B cell (primary cell): ENCODE measurements at regions not wholly inside any gene's neighbourhood (a gene's known extent, or its start where the extent isn't known, plus 50 kb on each side); places are given as distances from the start of the nearest gene placed in this dataset.

Source experiments
- ATAC-seq: fragments of 200-7000 bp; cut with Tn5 transposase; one replicate; pipeline ENCODE4 v1.10.0; 2021; ENCODE audit warnings: low read depth, mild to moderate bottlenecking, moderate number of reproducible peaks, moderate library complexity
- CTCF ChIA-PET: fragments of 350-600 bp; sonication (Branson Sonifier 250); formaldehyde crosslinking; loops from one replicate; lab custom pipeline; 2021; ENCODE audit warnings: antibody characterized with exemption, inconsistent platforms; lab: Charles Lee
- POLR2A ChIA-PET: fragments of 350-600 bp; sonication (Branson Sonifier 250); formaldehyde crosslinking; loops from one replicate; lab custom pipeline; 2021; ENCODE audit warnings: antibody characterized with exemption; lab: Charles Lee
- DNase-seq: peaks from one replicate; pipeline ENCODE4 v3.0.0; 2013
- H2AFZ ChIP-seq: 2 replicates; pipeline ENCODE4 v1.6.1; 2012; ENCODE audit warnings: mild to moderate bottlenecking, low read depth, low read length; ENCODE audit not compliant: insufficient read depth, poor library complexity, severe bottlenecking
- H3K27ac ChIP-seq, 2 donors: 1 replicate in 1 of 2; 2 replicates in 1 of 2; pipeline ENCODE4 v1.5.1; 2012 to 2013; ENCODE audit warnings: low read length in 2 of 2, mild to moderate bottlenecking in 2 of 2, moderate library complexity in 1 of 2
- H3K27me3 ChIP-seq, 4 experiments: fragments of 200-600 bp in 1 of 4; sonication (generic) in 1 of 4; replicated peaks in 1 of 4; 1 replicate in 2 of 4; 2 replicates in 2 of 4; pipeline versions ENCODE4 v1.6.1 to v1.7.0; 2013 to 2016; ENCODE audit warnings: low read length in 3 of 4, mild to moderate bottlenecking in 2 of 4, mixed read lengths in 1 of 4, moderate library complexity in 1 of 4; ENCODE audit not compliant: insufficient read depth in 4 of 4, control insufficient read depth in 3 of 4; ENCODE audit errors: control extremely low read depth in 1 of 4
- H3K36me3 ChIP-seq, 2 experiments: replicated peaks in 1 of 2; 1 replicate in 1 of 2; 2 replicates in 1 of 2; pipeline versions ENCODE4 v1.6.1 to v1.7.1; 2013; ENCODE audit warnings: low read length in 1 of 2; ENCODE audit not compliant: insufficient read depth in 2 of 2, control insufficient read depth in 1 of 2; ENCODE audit errors: control extremely low read depth in 1 of 2, extremely low read depth in 1 of 2
- H3K4me1 ChIP-seq, 2 donors: fragments of 200-600 bp in 1 of 2; sonication (generic) in 1 of 2; 1 replicate in 1 of 2; 2 replicates in 1 of 2; pipeline versions ENCODE4 v1.5.1 to v1.6.1; 2013 to 2017; ENCODE audit warnings: low read length in 2 of 2; ENCODE audit not compliant: control insufficient read depth in 2 of 2, insufficient read depth in 2 of 2
- H3K4me2 ChIP-seq: replicated peaks from 2 replicates; pipeline ENCODE3; 2012; ENCODE audit warnings: mild to moderate bottlenecking, low read depth, low read length; ENCODE audit not compliant: poor library complexity, severe bottlenecking
- H3K4me3 ChIP-seq, 5 experiments: fragments of 200-600 bp in 1 of 5; sonication (generic) in 1 of 5; 1 replicate in 3 of 5; 2 replicates in 2 of 5; pipeline versions ENCODE4 v1.5.1 to v1.7.0; 2011 to 2016; ENCODE audit warnings: low read length in 4 of 5, mild to moderate bottlenecking in 4 of 5, low read depth in 2 of 5, control low read depth in 1 of 5, moderate library complexity in 1 of 5; ENCODE audit not compliant: insufficient read depth in 1 of 5; ENCODE audit errors: control extremely low read depth in 1 of 5, extremely low read depth in 1 of 5
- H3K79me2 ChIP-seq: fragments of 200-600 bp; sonication (generic); one replicate; pipeline ENCODE4 v1.6.0; 2016; ENCODE audit warnings: low read length; ENCODE audit not compliant: control insufficient read depth, insufficient read depth
- H3K9ac ChIP-seq: fragments of 200-600 bp; sonication (generic); 2 replicates; pipeline ENCODE4 v1.6.1; 2017; ENCODE audit warnings: mild to moderate bottlenecking, low read length, moderate library complexity
- H3K9me3 ChIP-seq, 3 donors: one replicate each; pipeline versions ENCODE4 v1.6.1 to v1.7.1; 2013; ENCODE audit warnings: low read length in 2 of 3; ENCODE audit not compliant: control insufficient read depth in 2 of 3, insufficient read depth in 1 of 3; ENCODE audit errors: control extremely low read depth in 1 of 3
- H4K20me1 ChIP-seq: 2 replicates; pipeline ENCODE4 v1.6.0; 2012; ENCODE audit warnings: mild to moderate bottlenecking, low read length; ENCODE audit not compliant: insufficient read depth, control insufficient read depth, poor library complexity, severe bottlenecking
- H3K27ac Mint-ChIP-seq: one replicate; pipeline ENCODE4 v1.8.0; 2021; ENCODE audit warnings: mixed read lengths
- H3K27me3 Mint-ChIP-seq: one replicate; pipeline ENCODE4 v1.8.0; 2021; ENCODE audit warnings: mixed read lengths
- H3K4me1 Mint-ChIP-seq: one replicate; pipeline ENCODE4 v1.8.0; 2021; ENCODE audit warnings: mixed read lengths
- H3K4me3 Mint-ChIP-seq: one replicate; pipeline ENCODE4 v1.8.0; 2021; ENCODE audit warnings: mixed read lengths
- H3K9me3 Mint-ChIP-seq: one replicate; pipeline ENCODE4 v1.8.0; 2022; ENCODE audit warnings: mixed read lengths; ENCODE audit not compliant: insufficient read depth
- EZH2 ChIP-seq: IDR thresholded peaks from 2 replicates; pipeline ENCODE4 v1.6.1; 2012; ENCODE audit warnings: borderline replicate concordance, low read depth, mild to moderate bottlenecking, moderate library complexity, low read length; ENCODE audit not compliant: insufficient read depth, poor library complexity, severe bottlenecking
- WGBS: methylation state at CpG from one replicate; pipeline ENCODE4 v1.1.5; 2013; ENCODE audit warnings: missing lambda C conversion rate; ENCODE audit not compliant: insufficient coverage; 5-methylcytosine and 5-hydroxymethylcytosine counted together
- intact Hi-C: fragments of 100-400 bp; cut with micrococcal nuclease; formaldehyde crosslinking; loops from one replicate; pipeline ENCODE4 v1.10.0; 2022
- TF ChIP-seq, protein P1 (sequence below): fragments of 200-600 bp; IDR thresholded peaks from one replicate; pipeline ENCODE4 v1.8.0; 2022; ENCODE audit warnings: antibody characterized with exemption, mild to moderate bottlenecking

DNA sequence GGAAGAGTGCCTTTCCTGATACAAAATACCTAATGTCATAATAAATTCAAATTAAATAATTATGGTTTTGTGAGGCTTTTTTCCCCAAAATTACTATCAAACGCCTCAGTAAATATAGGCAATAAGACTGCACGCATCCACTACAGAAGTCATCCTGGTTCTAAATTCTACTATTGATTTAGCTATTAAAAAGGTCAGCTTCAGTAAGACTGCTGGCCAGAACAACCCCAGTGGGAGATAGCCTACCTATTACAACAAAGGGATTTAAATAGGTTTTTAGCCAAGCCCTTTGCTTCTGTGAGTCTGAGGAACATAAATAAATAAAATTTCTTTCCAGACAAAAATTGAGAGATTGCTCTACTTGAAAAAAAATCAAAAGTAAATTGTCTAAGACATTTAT lies 132.1 kb downstream of the PLPPR4 start:
- DNase-seq: no peak
- Histone ChIP-seq H3K36me3 (no peaks in the 10 kb centered on the region), H3K9me3 (no peaks in the 10 kb centered on the region), H3K27me3 (no peaks in the 10 kb centered on the region), H3K27ac (no peak overlapping the region), H3K4me3 (no peak overlapping the region), H3K79me2 (no peaks in the 10 kb centered on the region), H3K9ac (no peak overlapping the region), H4K20me1 (no peaks in the 10 kb centered on the region), H2AFZ (no peak overlapping the region), H3K4me2 (no peak overlapping the region), H3K4me1 (no peaks in the 10 kb centered on the region)
- Mint-ChIP-seq H3K27ac (no peak overlapping the region), H3K27me3 (no peaks in the 10 kb centered on the region), H3K9me3 (no peaks in the 10 kb centered on the region), H3K4me3 (no peak overlapping the region), H3K4me1 (no peaks in the 10 kb centered on the region)
- ATAC-seq: no peak
- POLR2A ChIA-PET: no interaction called here
- no CpG with 5 or more reads among the region's 2 CpGs for WGBS
- CTCF ChIA-PET: no interaction called here
- intact Hi-C loops: no loop called here
- TF ChIP-seq, protein P1, sequence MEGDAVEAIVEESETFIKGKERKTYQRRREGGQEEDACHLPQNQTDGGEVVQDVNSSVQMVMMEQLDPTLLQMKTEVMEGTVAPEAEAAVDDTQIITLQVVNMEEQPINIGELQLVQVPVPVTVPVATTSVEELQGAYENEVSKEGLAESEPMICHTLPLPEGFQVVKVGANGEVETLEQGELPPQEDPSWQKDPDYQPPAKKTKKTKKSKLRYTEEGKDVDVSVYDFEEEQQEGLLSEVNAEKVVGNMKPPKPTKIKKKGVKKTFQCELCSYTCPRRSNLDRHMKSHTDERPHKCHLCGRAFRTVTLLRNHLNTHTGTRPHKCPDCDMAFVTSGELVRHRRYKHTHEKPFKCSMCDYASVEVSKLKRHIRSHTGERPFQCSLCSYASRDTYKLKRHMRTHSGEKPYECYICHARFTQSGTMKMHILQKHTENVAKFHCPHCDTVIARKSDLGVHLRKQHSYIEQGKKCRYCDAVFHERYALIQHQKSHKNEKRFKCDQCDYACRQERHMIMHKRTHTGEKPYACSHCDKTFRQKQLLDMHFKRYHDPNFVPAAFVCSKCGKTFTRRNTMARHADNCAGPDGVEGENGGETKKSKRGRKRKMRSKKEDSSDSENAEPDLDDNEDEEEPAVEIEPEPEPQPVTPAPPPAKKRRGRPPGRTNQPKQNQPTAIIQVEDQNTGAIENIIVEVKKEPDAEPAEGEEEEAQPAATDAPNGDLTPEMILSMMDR: no peak
- TF ChIP-seq EZH2: no peak

DNA sequence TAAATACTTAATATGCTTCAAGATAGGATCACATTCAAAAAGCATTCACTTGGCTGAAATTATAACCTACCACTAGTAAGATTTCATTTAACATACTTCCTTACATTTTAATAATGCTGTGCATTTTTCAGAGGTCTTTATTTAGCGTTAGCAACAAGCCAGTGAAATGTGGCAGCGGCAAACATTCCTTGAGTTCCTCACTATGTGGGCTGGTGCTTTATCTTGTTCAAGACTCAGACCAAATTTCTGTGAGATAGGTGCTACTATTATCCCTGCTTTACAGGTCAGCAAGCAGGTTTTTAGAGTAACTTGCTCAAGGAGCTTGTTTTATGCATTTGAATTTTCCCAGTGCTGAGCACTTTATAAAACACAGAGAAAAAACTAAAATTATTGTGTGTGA lies 132.7 kb downstream of the PLPPR4 start:
- H3K9me3 ChIP-seq: no peaks in the 10 kb centered on the region
- no peak for ATAC-seq
- no peak overlapping the region for H3K4me2 ChIP-seq
- no peak for DNase-seq
- no peak overlapping the region for H2AFZ ChIP-seq
- H4K20me1 ChIP-seq: no peaks in the 10 kb centered on the region
- Mint-ChIP-seq H3K9me3 (no peaks in the 10 kb centered on the region), H3K4me3 (no peak overlapping the region), H3K27me3 (no peaks in the 10 kb centered on the region), H3K4me1 (no peaks in the 10 kb centered on the region), H3K27ac (no peak overlapping the region)
- no peak overlapping the region for H3K9ac ChIP-seq
- no peaks in the 10 kb centered on the region for H3K27me3 ChIP-seq
- no peaks in the 10 kb centered on the region for H3K36me3 ChIP-seq
- no peak overlapping the region for H3K4me3 ChIP-seq
- H3K27ac ChIP-seq: no peak overlapping the region
- H3K4me1 ChIP-seq: no peaks in the 10 kb centered on the region
- intact Hi-C loops: no loop called here
- no peaks in the 10 kb centered on the region for H3K79me2 ChIP-seq
- TF ChIP-seq, protein P1: no peak
- no peak for TF ChIP-seq EZH2
- POLR2A ChIA-PET: no interaction called here
- CTCF ChIA-PET: no interaction called here
- WGBS: no CpG with 5 or more reads among the region's 2 CpGs
